ENCODE measurements at regions not wholly inside any gene's neighbourhood (a gene's known extent, or its start where the extent isn't known, plus 50 kb on each side); places are given as distances from the start of the nearest gene placed in this dataset.

DNA sequence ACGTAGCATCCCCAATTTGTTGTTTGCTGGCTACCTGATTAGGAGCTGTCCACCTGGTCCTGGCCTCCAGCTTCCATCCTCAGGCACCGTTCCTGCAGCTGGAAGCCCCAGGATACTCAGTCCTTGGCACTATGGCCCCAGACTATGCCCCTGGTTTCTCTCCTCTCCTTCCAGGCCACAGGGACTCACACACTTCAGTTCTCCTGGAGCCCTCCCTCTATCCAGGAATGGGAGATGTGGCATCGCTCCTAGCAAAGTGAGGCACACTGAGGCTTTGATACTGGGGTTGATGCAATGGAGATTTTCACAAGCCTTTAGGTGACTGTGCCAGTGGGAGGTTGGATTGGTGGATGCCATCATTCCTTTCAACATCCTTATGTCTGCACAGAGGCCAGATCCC, 142.8 kb upstream of the B3GAT1 start:
- no peak overlapping the region for H3K4me3 Mint-ChIP-seq
- peaks cover 7% of the 10 kb centered on the region for H3K27me3 Mint-ChIP-seq
- Histone ChIP-seq H3K9me3 (ENCODE audit: control extremely low read depth in 1 of 3, control insufficient read depth in 2 of 3, insufficient read depth in 1 of 3, low read length in 2 of 3) (peaks cover 0 to 3% (median 0%) of the 10 kb centered on the region in 3 donors), H3K27ac (ENCODE audit: low read length in 2 of 2) (no peak overlapping the region), H3K4me1 (ENCODE audit: control insufficient read depth in 2 of 2, insufficient read depth in 2 of 2, low read length in 2 of 2) (peaks cover 0 to 7% of the 10 kb centered on the region in 2 donors), H2AFZ (ENCODE audit: insufficient read depth, low read depth, low read length, poor library complexity, severe bottlenecking) (no peak overlapping the region), H3K36me3 (replicated peaks in 1 of 2; ENCODE audit: control extremely low read depth in 1 of 2, control insufficient read depth in 1 of 2, extremely low read depth in 1 of 2, insufficient read depth in 2 of 2, low read length in 1 of 2) (no peaks in the 10 kb centered on the region), H3K27me3 (replicated peaks in 1 of 4; ENCODE audit: control extremely low read depth in 1 of 4, control insufficient read depth in 3 of 4, insufficient read depth in 4 of 4, low read length in 3 of 4) (peaks cover 0 to 3% (median 1%) of the 10 kb centered on the region in 4 experiments), H3K4me3 (ENCODE audit: control extremely low read depth in 1 of 5, extremely low read depth in 1 of 5, insufficient read depth in 1 of 5, low read depth in 2 of 5, low read length in 4 of 5) (no peak overlapping the region), H4K20me1 (ENCODE audit: control insufficient read depth, insufficient read depth, low read length, poor library complexity, severe bottlenecking) (no peaks in the 10 kb centered on the region), H3K9ac (ENCODE audit: low read length) (no peak overlapping the region), H3K79me2 (ENCODE audit: control insufficient read depth, insufficient read depth, low read length) (no peaks in the 10 kb centered on the region), H3K4me2 (replicated peaks; ENCODE audit: low read depth, low read length, poor library complexity, severe bottlenecking) (no peak overlapping the region)
- POLR2A ChIA-PET = no interaction called here
- TF ChIP-seq EZH2 (IDR thresholded peaks at IDR 0.05; ENCODE audit: borderline replicate concordance, insufficient read depth, low read depth, low read length, poor library complexity, severe bottlenecking) (no peak), CTCF (IDR thresholded peaks at IDR 0.05) (no peak)
- CTCF ChIA-PET = no interaction called here
- no peak overlapping the region for H3K27ac Mint-ChIP-seq
- no peaks in the 10 kb centered on the region for H3K4me1 Mint-ChIP-seq
- no peak for DNase-seq
- 73% methylated on average over 2 of the region's 3 CpGs for WGBS (ENCODE audit: insufficient coverage)
- no peaks in the 10 kb centered on the region for H3K9me3 Mint-ChIP-seq (ENCODE audit: insufficient read depth)
- no peak for ATAC-seq (ENCODE audit: low read depth)
- intact Hi-C loops (cut with micrococcal nuclease) = no loop called here

DNA sequence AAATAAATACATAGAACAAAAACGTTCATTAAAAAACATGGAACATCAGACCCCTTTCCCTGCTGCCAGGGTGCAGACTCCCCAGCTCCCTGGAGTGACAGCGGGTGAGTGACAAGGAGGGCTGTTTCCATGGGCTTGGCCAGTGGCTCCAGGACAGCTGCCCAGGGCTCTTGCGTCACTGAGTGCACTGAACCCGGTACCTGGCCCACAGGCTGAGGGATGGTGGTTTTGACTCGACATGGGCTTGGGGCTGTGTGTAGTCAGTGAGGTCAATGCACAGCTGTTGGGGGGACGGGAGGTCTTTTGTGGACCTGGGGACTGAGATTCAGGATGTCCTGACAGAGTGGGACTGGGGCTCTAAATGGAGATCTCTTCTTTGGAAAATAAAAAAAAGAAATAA, 142.1 kb upstream of the B3GAT1 start:
- no peak overlapping the region for H3K9ac ChIP-seq (ENCODE audit: low read length)
- no peaks in the 10 kb centered on the region for H3K79me2 ChIP-seq (ENCODE audit: control insufficient read depth, insufficient read depth, low read length)
- WGBS (ENCODE audit: insufficient coverage) = 81% methylated on average over 5 of the region's 6 CpGs
- DNase-seq (no peak), ATAC-seq (ENCODE audit: low read depth) (no peak)
- no peaks in the 10 kb centered on the region for H3K36me3 ChIP-seq (replicated peaks in 1 of 2; ENCODE audit: control extremely low read depth in 1 of 2, control insufficient read depth in 1 of 2, extremely low read depth in 1 of 2, insufficient read depth in 2 of 2, low read length in 1 of 2)
- intact Hi-C loops (cut with micrococcal nuclease) = no loop called here
- H3K27me3 ChIP-seq (replicated peaks in 1 of 4; ENCODE audit: control extremely low read depth in 1 of 4, control insufficient read depth in 3 of 4, insufficient read depth in 4 of 4, low read length in 3 of 4) = peaks cover 0 to 2% (median 1%) of the 10 kb centered on the region in 4 experiments
- peaks cover 0 to 2% of the 10 kb centered on the region in 2 donors for H3K4me1 ChIP-seq (ENCODE audit: control insufficient read depth in 2 of 2, insufficient read depth in 2 of 2, low read length in 2 of 2)
- ChIA-PET POLR2A (no interaction called here), CTCF (no interaction called here)
- Mint-ChIP-seq H3K9me3 (ENCODE audit: insufficient read depth) (no peaks in the 10 kb centered on the region), H3K27me3 (peaks cover 7% of the 10 kb centered on the region), H3K4me3 (no peak overlapping the region), H3K4me1 (no peaks in the 10 kb centered on the region), H3K27ac (no peak overlapping the region)
- TF ChIP-seq CTCF (IDR thresholded peaks at IDR 0.05) (no peak), EZH2 (IDR thresholded peaks at IDR 0.05; ENCODE audit: borderline replicate concordance, insufficient read depth, low read depth, low read length, poor library complexity, severe bottlenecking) (no peak)
- no peaks in the 10 kb centered on the region for H4K20me1 ChIP-seq (ENCODE audit: control insufficient read depth, insufficient read depth, low read length, poor library complexity, severe bottlenecking)
- H3K4me2 ChIP-seq (replicated peaks; ENCODE audit: low read depth, low read length, poor library complexity, severe bottlenecking) = no peak overlapping the region
- H3K9me3 ChIP-seq (ENCODE audit: control extremely low read depth in 1 of 3, control insufficient read depth in 2 of 3, insufficient read depth in 1 of 3, low read length in 2 of 3) = no peaks in the 10 kb centered on the region
- H2AFZ ChIP-seq (ENCODE audit: insufficient read depth, low read depth, low read length, poor library complexity, severe bottlenecking) = no peak overlapping the region
- H3K27ac ChIP-seq (ENCODE audit: low read length in 2 of 2) = no peak overlapping the region
- no peak overlapping the region for H3K4me3 ChIP-seq (ENCODE audit: control extremely low read depth in 1 of 5, extremely low read depth in 1 of 5, insufficient read depth in 1 of 5, low read depth in 2 of 5, low read length in 4 of 5)
